T47D (cell line): ENCODE measurements at regions not wholly inside any gene's neighbourhood (a gene's known extent, or its start where the extent isn't known, plus 50 kb on each side); places are given as distances from the start of the nearest gene placed in this dataset.

ENCODE experiments used
- DNase-seq, 2 experiments: peaks; one replicate each; pipeline versions ENCODE4 v3.0.0 to v3.0.0-alpha.2; 2011 to 2012; ENCODE audit warnings: low read depth in 1 of 2, low spot score in 1 of 2
- JUND ChIP-seq: IDR thresholded peaks from 2 replicates; pipeline ENCODE4 v1.6.1; 2012; ENCODE audit warnings: low read depth
- in situ Hi-C: cut with HindIII; loops from 2 replicates; pipeline ENCODE4 v1.10.0; 2016; ENCODE audit warnings: low sequenced_read_pairs, low pct_unique_long_range_greater_than_20kb

DNA sequence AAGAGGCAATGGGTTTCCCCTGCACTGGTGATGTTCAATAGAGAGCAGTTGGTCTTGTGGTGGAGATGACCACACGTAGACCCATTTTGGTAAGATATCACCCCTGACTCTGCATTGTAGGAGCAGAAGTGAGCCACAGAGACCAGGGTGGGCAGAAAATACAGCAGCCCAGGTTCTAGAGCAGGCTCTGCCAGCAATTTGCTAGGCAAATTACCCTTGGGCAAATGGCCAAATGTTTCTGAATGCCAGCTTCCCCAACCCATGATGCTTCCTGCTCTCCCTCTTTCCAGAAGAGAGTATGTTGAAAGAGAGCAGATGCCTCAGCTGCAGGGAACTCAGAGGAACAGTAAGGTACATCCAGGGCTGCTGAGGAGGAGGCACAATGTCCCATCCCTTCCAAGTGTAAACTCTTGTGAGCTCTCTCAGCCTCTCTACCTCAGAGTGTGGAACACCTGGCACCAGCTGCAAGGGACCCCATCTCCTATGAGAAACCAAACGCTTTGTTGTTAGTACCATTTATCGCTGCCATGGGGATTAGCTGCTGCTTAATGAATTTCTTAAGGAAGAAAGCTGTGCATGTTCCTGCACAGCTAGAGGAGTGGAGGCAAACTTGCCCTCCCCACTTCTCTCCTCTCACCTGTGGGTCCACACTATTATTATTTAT lies 317.5 kb upstream of the MOCS1 start:
- in situ Hi-C loops: no loop called here
- no peak for DNase-seq
- TF ChIP-seq JUND: no peak

GRCh38 chr6:40249935-40250334 lies 315.7 kb upstream of the MOCS1 start:
- no peak for TF ChIP-seq JUND
- DNase-seq: no peak
- in situ Hi-C loops: no loop called here

- in situ Hi-C loops: no loop called here
- no peak for DNase-seq
- TF ChIP-seq JUND: no peak
Measured at GRCh38 chr6:40247516-40248115, 313.4 kb upstream of the MOCS1 start.

DNA sequence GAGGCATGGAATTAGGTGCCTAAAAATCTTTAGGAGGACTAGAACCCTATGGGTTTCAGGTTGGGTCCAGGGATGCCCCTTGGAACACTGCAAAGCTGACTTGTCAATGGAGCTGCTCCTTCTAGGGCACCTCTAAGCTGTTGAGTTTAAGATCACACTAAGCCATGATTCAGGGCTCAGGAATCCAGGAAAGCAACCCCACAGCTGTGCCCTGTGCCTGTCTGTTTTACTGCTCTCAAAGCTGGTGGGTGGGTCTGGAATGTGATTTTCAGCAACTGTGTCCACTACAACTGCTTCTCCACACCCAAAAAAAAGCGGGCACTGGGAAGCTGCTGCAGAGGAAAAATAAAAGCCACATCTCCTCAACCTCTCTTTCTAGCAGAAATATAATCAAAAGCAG lies 310.4 kb upstream of the MOCS1 start:
- in situ Hi-C loops: no loop called here
- DNase-seq: no peak
- TF ChIP-seq JUND: no peak

GRCh38 chr6:40232698-40233097 lies 298.4 kb upstream of the MOCS1 start:
- no peak for TF ChIP-seq JUND
- in situ Hi-C loops: no loop called here
- no peak for DNase-seq

GRCh38 chr6:40227735-40228134 lies 293.5 kb upstream of the MOCS1 start:
- no peak for TF ChIP-seq JUND
- in situ Hi-C loops: no loop called here
- DNase-seq: no peak

- no peak for TF ChIP-seq JUND
- in situ Hi-C loops: no loop called here
- no peak for DNase-seq
Measured at GRCh38 chr6:40222354-40222753, 288.1 kb upstream of the MOCS1 start.

DNA sequence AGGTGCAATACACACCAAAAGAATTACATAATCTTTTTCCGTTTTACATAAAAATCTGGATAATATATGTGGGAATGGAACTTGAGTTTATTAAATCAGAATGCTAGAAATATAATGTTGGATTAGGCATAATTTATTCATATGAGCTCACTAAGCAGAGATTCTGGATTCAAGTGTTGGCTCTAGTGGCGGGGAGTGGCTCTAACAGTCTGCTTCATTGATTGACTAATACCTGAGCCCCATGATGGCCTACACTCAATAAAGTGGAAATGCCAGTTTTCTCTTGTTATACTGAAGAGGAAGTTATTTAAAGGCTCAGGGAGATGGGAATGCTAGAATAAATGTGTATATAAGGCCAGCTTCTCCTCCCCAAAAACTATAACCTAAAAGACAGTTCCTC lies 285.5 kb upstream of the MOCS1 start:
- in situ Hi-C loops: no loop called here
- no peak for TF ChIP-seq JUND
- DNase-seq: no peak

- TF ChIP-seq JUND: no peak
- in situ Hi-C loops: no loop called here
- no peak for DNase-seq
Measured at GRCh38 chr6:40210628-40211056, 276.4 kb upstream of the MOCS1 start.

GRCh38 chr6:40205801-40206200 lies 271.5 kb upstream of the MOCS1 start:
- in situ Hi-C loops: no loop called here
- no peak for DNase-seq
- no peak for TF ChIP-seq JUND

DNA sequence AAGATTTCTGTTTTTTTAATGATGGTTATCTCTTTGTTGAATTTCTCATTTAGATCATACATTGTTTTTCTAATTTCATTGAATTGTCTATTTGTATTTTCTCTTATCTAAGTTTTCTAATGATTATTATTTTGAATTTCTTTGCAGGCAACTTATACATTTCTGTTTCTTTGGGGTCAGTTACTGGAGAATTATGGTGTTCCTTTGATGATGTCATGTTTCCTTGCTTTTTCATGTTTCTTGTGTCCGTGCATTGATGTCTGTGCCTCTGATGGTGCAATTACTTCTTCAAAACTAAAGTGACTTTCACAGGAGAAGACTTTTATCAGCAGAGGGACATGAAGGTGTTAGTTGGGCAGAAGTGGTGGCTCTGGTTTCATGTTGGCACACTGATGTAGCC lies 270.7 kb upstream of the MOCS1 start:
- DNase-seq: no peak
- in situ Hi-C loops: no loop called here
- TF ChIP-seq JUND: no peak

- in situ Hi-C loops: no loop called here
- TF ChIP-seq JUND: no peak
- DNase-seq: no peak
Measured at GRCh38 chr6:40197371-40197770, 263.1 kb upstream of the MOCS1 start.

DNA sequence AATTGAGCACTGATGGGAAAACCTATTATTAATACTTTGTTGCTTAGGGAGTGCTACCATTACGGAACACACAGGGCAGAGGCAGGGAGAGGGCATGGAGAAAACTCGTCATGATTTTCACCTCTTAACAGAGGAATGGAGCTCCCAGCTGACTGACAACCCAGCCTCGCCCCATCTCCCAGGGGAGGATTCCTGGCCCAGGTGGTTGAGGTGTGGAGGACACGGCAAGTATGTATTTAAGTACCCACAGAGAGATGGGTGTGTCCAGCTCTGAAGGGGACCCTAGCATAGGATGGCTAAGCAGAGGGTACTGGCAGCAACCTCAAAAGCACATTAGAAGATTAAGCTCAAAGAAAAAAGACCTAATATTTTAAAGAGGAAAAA lies 261.9 kb upstream of the MOCS1 start:
- no peak for TF ChIP-seq JUND
- no peak for DNase-seq
- in situ Hi-C loops: no loop called here
